Immature natural killer cell (primary cell): ENCODE measurements at regions not wholly inside any gene's neighbourhood (a gene's known extent, or its start where the extent isn't known, plus 50 kb on each side); places are given as distances from the start of the nearest gene placed in this dataset.
"Not testable (repeated sequence)": the region's sequence is repeated elsewhere in the genome, so short reads cannot be mapped to it uniquely, and the experiment has no call there.

Experiments
- DNase-seq, 3 donors: peaks; one replicate each; pipeline ENCODE4 v3.0.0; 2022; ENCODE audit warnings: mixed read lengths in 1 of 3
- H3K27ac Mint-ChIP-seq, 6 donors: one replicate each; pipeline ENCODE4 v1.8.0; 2020; ENCODE audit warnings: mixed read lengths in 6 of 6, mild to moderate bottlenecking in 5 of 6, inconsistent platforms in 4 of 6, moderate library complexity in 3 of 6
- H3K27me3 Mint-ChIP-seq, 3 donors: one replicate each; pipeline ENCODE4 v1.8.0; 2020 to 2021; ENCODE audit warnings: low read depth in 3 of 3, mild to moderate bottlenecking in 3 of 3, mixed read lengths in 3 of 3, moderate library complexity in 3 of 3, inconsistent platforms in 1 of 3
- H3K36me3 Mint-ChIP-seq, 3 donors: one replicate each; pipeline ENCODE4 v1.8.0; 2020; ENCODE audit warnings: mixed read lengths in 3 of 3, inconsistent platforms in 2 of 3, mild to moderate bottlenecking in 2 of 3
- H3K4me1 Mint-ChIP-seq, 2 donors: one replicate each; pipeline ENCODE4 v1.8.0; 2020; ENCODE audit warnings: inconsistent platforms in 2 of 2, mild to moderate bottlenecking in 2 of 2, mixed read lengths in 2 of 2, moderate library complexity in 1 of 2
- H3K4me3 Mint-ChIP-seq, 5 donors: one replicate each; pipeline ENCODE4 v1.8.0; 2020; ENCODE audit warnings: mild to moderate bottlenecking in 5 of 5, mixed read lengths in 5 of 5, inconsistent platforms in 3 of 5, moderate library complexity in 3 of 5
- H3K9me3 Mint-ChIP-seq, 6 donors: one replicate each; pipeline ENCODE4 v1.8.0; 2020; ENCODE audit warnings: mild to moderate bottlenecking in 6 of 6, mixed read lengths in 6 of 6, inconsistent platforms in 4 of 6, moderate library complexity in 3 of 6

- DNase-seq = no peak
- H3K9me3 Mint-ChIP-seq = no peaks in the 10 kb centered on the region
- no peaks in the 10 kb centered on the region for H3K36me3 Mint-ChIP-seq
- no peaks in the 10 kb centered on the region for H3K4me1 Mint-ChIP-seq
- no peaks in the 10 kb centered on the region for H3K27me3 Mint-ChIP-seq
- H3K4me3 Mint-ChIP-seq = no peak overlapping the region
- no peak overlapping the region for H3K27ac Mint-ChIP-seq
Observed at GRCh38 chr3:160078533-160078932, 89.9 kb downstream of the IL12A start.

- no peaks in the 10 kb centered on the region for H3K36me3 Mint-ChIP-seq
- no peaks in the 10 kb centered on the region for H3K27me3 Mint-ChIP-seq
- no peaks in the 10 kb centered on the region for H3K4me1 Mint-ChIP-seq
- H3K9me3 Mint-ChIP-seq = no peaks in the 10 kb centered on the region
- DNase-seq = no peak
- H3K4me3 Mint-ChIP-seq = no peak overlapping the region
- H3K27ac Mint-ChIP-seq = no peak overlapping the region
Observed at GRCh38 chr3:160081958-160082533, 93.4 kb downstream of the IL12A start.

- no peak overlapping the region for H3K27ac Mint-ChIP-seq
- no peaks in the 10 kb centered on the region for H3K4me1 Mint-ChIP-seq
- H3K27me3 Mint-ChIP-seq = peaks cover 0 to 4% (median 0%) of the 10 kb centered on the region in 3 donors
- peaks cover 0 to under 1% (median 0%) of the 10 kb centered on the region in 6 donors for H3K9me3 Mint-ChIP-seq
- no peak overlapping the region for H3K4me3 Mint-ChIP-seq
- DNase-seq = no peak
- H3K36me3 Mint-ChIP-seq = no peaks in the 10 kb centered on the region
Observed at GRCh38 chr3:160084998-160085397, 96.4 kb downstream of the IL12A start.

GRCh38 chr3:160088492-160089137, 100.0 kb downstream of the IL12A start:
- Mint-ChIP-seq H3K27ac (no peak overlapping the region), H3K36me3 (no peaks in the 10 kb centered on the region), H3K9me3 (peaks cover 0 to 3% (median 0%) of the 10 kb centered on the region in 6 donors), H3K4me1 (no peaks in the 10 kb centered on the region), H3K4me3 (no peak overlapping the region), H3K27me3 (peaks cover 0 to 4% (median 0%) of the 10 kb centered on the region in 3 donors)
- no peak for DNase-seq

- Mint-ChIP-seq H3K27me3 (peaks cover 0 to 4% (median 0%) of the 10 kb centered on the region in 3 donors), H3K36me3 (no peaks in the 10 kb centered on the region), H3K4me3 (no peak overlapping the region), H3K9me3 (peaks cover 0 to 3% (median 0%) of the 10 kb centered on the region in 6 donors), H3K4me1 (no peaks in the 10 kb centered on the region), H3K27ac (no peak overlapping the region)
- DNase-seq = no peak
Observed at GRCh38 chr3:160090653-160091052, 102.0 kb downstream of the IL12A start.

GRCh38 chr3:160091441-160091840, 102.8 kb downstream of the IL12A start:
- no peak for DNase-seq
- Mint-ChIP-seq H3K4me1 (no peaks in the 10 kb centered on the region), H3K27me3 (peaks cover 0 to 4% (median 0%) of the 10 kb centered on the region in 3 donors), H3K36me3 (no peaks in the 10 kb centered on the region), H3K9me3 (peaks cover 0 to 3% (median 0%) of the 10 kb centered on the region in 6 donors), H3K27ac (no peak overlapping the region), H3K4me3 (no peak overlapping the region)

GRCh38 chr3:160092760-160093159, 104.1 kb downstream of the IL12A start:
- Mint-ChIP-seq H3K9me3 (peaks cover 0 to 3% (median 0%) of the 10 kb centered on the region in 6 donors), H3K36me3 (no peaks in the 10 kb centered on the region), H3K4me1 (no peaks in the 10 kb centered on the region), H3K27me3 (peaks cover 0 to 4% (median 0%) of the 10 kb centered on the region in 3 donors), H3K27ac (no peak overlapping the region), H3K4me3 (no peak overlapping the region)
- no peak for DNase-seq

GRCh38 chr3:160094562-160094961, 105.9 kb downstream of the IL12A start:
- H3K4me1 Mint-ChIP-seq = no peaks in the 10 kb centered on the region
- no peak for DNase-seq
- H3K36me3 Mint-ChIP-seq = no peaks in the 10 kb centered on the region
- H3K9me3 Mint-ChIP-seq = peaks cover 0 to 3% (median 0%) of the 10 kb centered on the region in 6 donors
- H3K4me3 Mint-ChIP-seq = no peak overlapping the region
- H3K27ac Mint-ChIP-seq = no peak overlapping the region
- no peaks in the 10 kb centered on the region for H3K27me3 Mint-ChIP-seq

- no peaks in the 10 kb centered on the region for H3K36me3 Mint-ChIP-seq
- no peaks in the 10 kb centered on the region for H3K4me1 Mint-ChIP-seq
- no peak overlapping the region for H3K27ac Mint-ChIP-seq
- no peak overlapping the region for H3K4me3 Mint-ChIP-seq
- DNase-seq = no peak
- peaks cover 0 to 2% (median 2%) of the 10 kb centered on the region in 3 donors for H3K27me3 Mint-ChIP-seq
- H3K9me3 Mint-ChIP-seq = peaks cover 0 to 5% (median 0%) of the 10 kb centered on the region in 6 donors
Observed at GRCh38 chr3:160097478-160097877, 108.8 kb downstream of the IL12A start.

- Mint-ChIP-seq H3K4me1 (no peaks in the 10 kb centered on the region), H3K36me3 (no peaks in the 10 kb centered on the region), H3K9me3 (peaks cover 0 to 5% (median 0%) of the 10 kb centered on the region in 6 donors), H3K27ac (no peak overlapping the region), H3K4me3 (no peak overlapping the region), H3K27me3 (peaks cover 0 to 2% (median 2%) of the 10 kb centered on the region in 3 donors)
- DNase-seq = no peak
Observed at GRCh38 chr3:160098261-160098908, 109.8 kb downstream of the IL12A start.

GRCh38 chr3:160098926-160099626, 110.4 kb downstream of the IL12A start:
- no peaks in the 10 kb centered on the region for H3K4me1 Mint-ChIP-seq
- no peak overlapping the region for H3K27ac Mint-ChIP-seq
- H3K27me3 Mint-ChIP-seq = peaks cover 0 to 2% (median 2%) of the 10 kb centered on the region in 3 donors
- H3K4me3 Mint-ChIP-seq = no peak overlapping the region
- H3K36me3 Mint-ChIP-seq = no peaks in the 10 kb centered on the region
- no peak for DNase-seq
- peaks cover 0 to 5% (median 0%) of the 10 kb centered on the region in 6 donors for H3K9me3 Mint-ChIP-seq

GRCh38 chr3:160099834-160100233, 111.2 kb downstream of the IL12A start:
- H3K4me1 Mint-ChIP-seq = no peaks in the 10 kb centered on the region

GRCh38 chr3:160100610-160101009, 112.0 kb downstream of the IL12A start:
- no peaks in the 10 kb centered on the region for H3K4me1 Mint-ChIP-seq
- no peaks in the 10 kb centered on the region for H3K36me3 Mint-ChIP-seq
- H3K27ac Mint-ChIP-seq = no peak overlapping the region
- H3K4me3 Mint-ChIP-seq = no peak overlapping the region
- H3K9me3 Mint-ChIP-seq = peaks cover 0 to 5% (median 0%) of the 10 kb centered on the region in 6 donors
- H3K27me3 Mint-ChIP-seq = peaks cover 0 to 2% (median 2%) of the 10 kb centered on the region in 3 donors
- DNase-seq = no peak

More at GRCh38 chr3:160099834-160100233, 111.2 kb downstream of the IL12A start:
- no peak overlapping the region for H3K4me3 Mint-ChIP-seq
- no peak overlapping the region for H3K27ac Mint-ChIP-seq
- H3K27me3 Mint-ChIP-seq = peaks cover 0 to 2% (median 2%) of the 10 kb centered on the region in 3 donors
- DNase-seq = no peak
- peaks cover 0 to 5% (median 0%) of the 10 kb centered on the region in 6 donors for H3K9me3 Mint-ChIP-seq
- no peaks in the 10 kb centered on the region for H3K36me3 Mint-ChIP-seq

- H3K9me3 Mint-ChIP-seq, H3K4me1 Mint-ChIP-seq, DNase-seq, H3K27me3 Mint-ChIP-seq, H3K27ac Mint-ChIP-seq, H3K36me3 Mint-ChIP-seq, H3K4me3 Mint-ChIP-seq: not testable (repeated sequence)
Observed at GRCh38 chr3:160102001-160102400, 113.4 kb downstream of the IL12A start.
